ENCODE measurements at regions not wholly inside any gene's neighbourhood (a gene's known extent, or its start where the extent isn't known, plus 50 kb on each side); places are given as distances from the start of the nearest gene placed in this dataset.
"Not testable (repeated sequence)": the region's sequence is repeated elsewhere in the genome, so short reads cannot be mapped to it uniquely, and the experiment has no call there.

DNA sequence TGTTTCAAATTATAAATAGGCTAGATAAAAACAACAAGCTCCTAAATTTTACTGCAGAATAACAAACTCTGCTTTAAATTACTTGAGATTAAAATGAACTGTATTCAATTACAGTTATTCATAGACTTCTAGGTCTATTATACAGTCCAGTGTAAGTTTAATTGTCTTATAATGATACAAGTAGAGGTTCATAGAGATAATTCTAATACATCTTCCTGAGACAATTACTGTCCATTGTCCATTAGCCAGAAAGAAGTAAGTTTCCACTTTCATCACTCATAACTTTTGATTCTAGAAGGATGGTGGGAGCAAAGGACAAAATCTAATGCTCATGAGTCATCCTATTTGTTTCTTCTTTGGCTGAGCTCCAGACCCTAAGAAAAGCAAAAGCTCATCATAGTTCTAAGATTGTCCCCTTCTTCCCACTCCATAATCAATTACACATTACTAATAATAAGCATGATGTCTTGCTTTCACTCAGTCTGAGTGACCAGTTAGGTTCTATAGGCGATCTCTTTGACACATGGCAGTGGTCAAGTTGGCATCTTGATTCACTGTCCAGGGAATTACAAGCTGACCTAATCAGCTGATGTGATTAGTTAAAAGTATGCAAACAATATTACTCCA lies 502.5 kb upstream of the IZUMO3 start:
- Histone ChIP-seq H3K4me1 (ENCODE audit: control insufficient read depth, insufficient read depth, low read length) (no peaks in the 10 kb centered on the region), H3K27me3 (ENCODE audit: control insufficient read depth, insufficient read depth) (no peaks in the 10 kb centered on the region), H3K9me3 (ENCODE audit: control insufficient read depth, low read length) (no peaks in the 10 kb centered on the region), H3K4me3 (ENCODE audit: low read length) (no peak overlapping the region), H3K27ac (ENCODE audit: low read length) (no peak overlapping the region)
- DNase-seq (no peak), ATAC-seq (no peak)
- 70% methylated on average over 1 of the region's 1 CpG for WGBS
- intact Hi-C loops (cut with DNase I), result no loop called here

DNA sequence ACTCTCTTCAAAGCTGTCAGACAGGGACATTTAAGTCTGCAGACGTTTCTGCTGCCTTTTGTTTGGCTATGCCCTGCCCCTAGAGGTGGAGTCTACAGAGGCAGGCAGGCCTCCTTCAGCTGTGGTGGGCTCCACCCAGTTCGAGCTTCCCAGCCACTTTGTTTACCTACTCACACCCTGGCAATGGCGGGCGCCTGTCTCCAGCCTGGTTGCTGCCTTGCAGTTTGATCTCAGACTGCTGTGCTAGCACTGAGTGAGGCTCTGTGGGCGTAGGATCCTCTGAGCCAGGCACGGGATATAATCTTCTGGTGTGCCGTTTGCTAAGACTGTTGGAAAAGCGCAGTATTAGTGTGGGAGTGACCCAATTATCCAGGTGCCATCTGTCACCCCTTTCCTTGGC lies 499.8 kb upstream of the IZUMO3 start:
- H3K27ac ChIP-seq (ENCODE audit: low read length); H3K4me1 ChIP-seq (ENCODE audit: control insufficient read depth, insufficient read depth, low read length); ATAC-seq; H3K9me3 ChIP-seq (ENCODE audit: control insufficient read depth, low read length); intact Hi-C loops (cut with DNase I); H3K27me3 ChIP-seq (ENCODE audit: control insufficient read depth, insufficient read depth); H3K4me3 ChIP-seq (ENCODE audit: low read length): not testable (repeated sequence)
- peak in 2 of 3 donors; percentile 21 to 29 for DNase-seq
- WGBS, result 70% methylated on average over 8 of the region's 8 CpGs

DNA sequence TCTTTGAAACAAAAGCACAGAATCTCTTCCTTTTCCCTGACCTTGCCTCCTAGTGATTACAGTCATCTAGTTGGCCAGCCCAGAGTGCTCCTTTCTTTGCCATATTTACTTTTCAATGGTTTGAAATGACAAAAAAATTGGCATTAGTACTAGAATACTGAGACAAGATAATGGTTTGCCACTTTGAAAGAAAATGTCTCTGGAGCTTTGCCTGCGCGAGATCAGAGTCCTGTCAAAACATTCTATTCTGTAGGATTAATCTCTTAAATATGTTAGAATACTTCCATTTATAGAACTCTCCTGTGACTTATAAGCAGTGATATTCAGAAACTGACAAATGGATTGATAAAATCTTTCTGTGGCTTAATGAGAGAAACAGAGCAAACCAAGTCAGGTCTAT lies 484.0 kb upstream of the IZUMO3 start:
- intact Hi-C loops (cut with DNase I), result loop anchor here in 1 of 4 donors (10.0 kb wide), 1 partner anchor 65 kb away; no protein-coding TSS in a partner anchor
- WGBS, result 58% methylated on average over 2 of the region's 2 CpGs
- H3K9me3 ChIP-seq (ENCODE audit: control insufficient read depth, low read length), result no peaks in the 10 kb centered on the region
- no peak for ATAC-seq
- H3K4me3 ChIP-seq (ENCODE audit: low read length), result no peak overlapping the region
- no peak overlapping the region for H3K27ac ChIP-seq (ENCODE audit: low read length)
- H3K4me1 ChIP-seq (ENCODE audit: control insufficient read depth, insufficient read depth, low read length), result no peaks in the 10 kb centered on the region
- no peak for DNase-seq
- no peaks in the 10 kb centered on the region for H3K27me3 ChIP-seq (ENCODE audit: control insufficient read depth, insufficient read depth)

DNA sequence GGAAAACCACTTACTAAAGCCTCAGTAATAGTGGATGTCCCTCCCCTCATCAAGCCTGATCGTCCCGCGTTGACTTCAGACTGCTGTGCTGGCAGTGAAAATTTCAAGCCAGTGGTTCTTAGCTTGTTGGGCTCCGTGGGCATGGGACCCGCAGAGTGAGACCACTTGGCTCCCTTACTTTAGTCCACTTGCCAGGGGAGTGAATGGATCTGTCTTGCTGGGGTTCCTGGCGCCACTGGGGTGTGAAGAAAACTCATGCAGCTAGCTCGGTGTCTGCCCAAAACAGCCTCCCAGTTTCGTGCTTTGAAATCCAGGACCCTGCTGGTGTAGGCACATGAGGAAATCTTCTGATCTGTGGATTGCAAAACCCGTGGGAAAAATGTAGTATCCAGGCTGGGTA lies 480.0 kb upstream of the IZUMO3 start:
- no peaks in the 10 kb centered on the region for H3K4me1 ChIP-seq (ENCODE audit: control insufficient read depth, insufficient read depth, low read length)
- 80% methylated on average over 9 of the region's 9 CpGs for WGBS
- DNase-seq (peak in 1 of 3 donors; percentile 5), ATAC-seq (no peak)
- no peaks in the 10 kb centered on the region for H3K27me3 ChIP-seq (ENCODE audit: control insufficient read depth, insufficient read depth)
- no peak overlapping the region for H3K27ac ChIP-seq (ENCODE audit: low read length)
- intact Hi-C loops (cut with DNase I), result loop anchor here in 1 of 4 donors (10.0 kb wide), 1 partner anchor 61 kb away; no protein-coding TSS in a partner anchor
- H3K9me3 ChIP-seq (ENCODE audit: control insufficient read depth, low read length), result no peaks in the 10 kb centered on the region
- no peak overlapping the region for H3K4me3 ChIP-seq (ENCODE audit: low read length)

DNA sequence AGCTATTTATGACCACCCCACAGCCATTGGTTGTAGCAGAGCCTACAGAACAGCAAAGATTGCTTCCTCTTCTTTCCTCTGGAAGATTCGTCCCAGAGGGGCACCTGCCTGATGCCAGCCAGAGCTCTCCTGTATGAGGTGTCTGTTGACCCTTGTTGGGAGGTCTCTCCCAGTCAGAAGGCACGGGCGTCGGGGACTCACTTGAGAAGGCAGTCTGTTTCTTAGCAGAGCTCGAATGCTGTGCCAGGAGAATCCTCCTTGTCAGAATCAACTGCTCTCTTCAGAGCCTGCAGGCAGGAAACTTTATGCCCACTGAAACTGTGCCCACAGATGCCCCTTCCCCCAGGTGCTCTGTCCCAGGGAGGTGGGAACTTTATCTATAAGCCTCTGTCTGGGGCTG lies 479.5 kb upstream of the IZUMO3 start:
- ATAC-seq (no peak), DNase-seq (peak in 1 of 3 donors; percentile 26)
- Histone ChIP-seq H3K4me1 (ENCODE audit: control insufficient read depth, insufficient read depth, low read length) (no peaks in the 10 kb centered on the region), H3K27ac (ENCODE audit: low read length) (no peak overlapping the region), H3K9me3 (ENCODE audit: control insufficient read depth, low read length) (no peaks in the 10 kb centered on the region), H3K4me3 (ENCODE audit: low read length) (no peak overlapping the region), H3K27me3 (ENCODE audit: control insufficient read depth, insufficient read depth) (no peaks in the 10 kb centered on the region)
- intact Hi-C loops (cut with DNase I), result loop anchor here in 1 of 4 donors (10.0 kb wide), 1 partner anchor 60 kb away; no protein-coding TSS in a partner anchor
- WGBS, result 77% methylated on average over 5 of the region's 5 CpGs

DNA sequence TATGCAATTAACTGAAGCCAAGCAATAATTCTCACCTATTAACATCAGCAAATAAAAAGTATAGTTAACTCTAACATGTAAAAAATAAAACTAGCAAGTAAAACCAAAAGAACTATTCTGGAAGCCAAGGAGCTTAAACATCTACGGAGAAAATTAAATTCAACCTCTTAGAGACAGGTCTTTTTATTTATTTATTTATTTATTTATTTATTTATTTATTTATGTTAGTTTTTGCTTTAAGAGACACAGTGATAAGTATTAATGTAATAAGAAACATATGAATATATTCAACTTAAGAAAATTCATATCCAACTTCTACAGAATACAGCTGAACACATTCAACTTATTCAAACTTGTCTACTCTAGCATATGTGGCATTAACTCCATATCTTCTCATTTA lies 472.1 kb upstream of the IZUMO3 start:
- intact Hi-C loops (cut with DNase I), result no loop called here
- WGBS, result 40% methylated on average over 1 of the region's 1 CpG

DNA sequence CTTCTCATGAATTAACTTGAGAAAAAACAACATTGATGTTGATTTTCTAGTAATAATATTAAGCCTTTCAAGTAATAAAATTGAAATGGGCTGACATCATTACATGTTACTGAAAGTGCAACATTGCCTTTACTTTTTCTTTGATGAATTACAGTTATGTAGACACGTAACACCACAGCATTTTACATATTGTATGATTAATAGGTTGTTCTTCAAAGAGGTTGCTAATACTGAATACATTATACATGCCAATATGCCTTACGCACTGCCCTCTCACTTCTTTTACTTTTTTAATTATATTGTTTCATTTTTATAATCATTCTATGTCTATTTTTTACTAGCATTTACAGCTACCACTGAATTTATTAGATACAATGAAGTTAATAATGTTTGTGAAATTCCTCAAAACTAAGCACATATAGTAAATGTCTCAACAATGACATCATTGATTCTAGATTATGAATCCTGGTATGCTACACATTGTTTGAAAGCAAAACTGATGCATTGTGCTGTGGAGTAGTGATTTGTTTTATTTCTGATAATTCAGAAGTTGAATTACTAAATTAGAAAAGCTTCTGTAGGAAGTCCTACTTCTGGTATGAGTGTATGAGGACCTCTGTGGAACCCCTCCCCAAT lies 464.4 kb upstream of the IZUMO3 start:
- Histone ChIP-seq H3K4me1 (ENCODE audit: control insufficient read depth, insufficient read depth, low read length) (no peaks in the 10 kb centered on the region), H3K27me3 (ENCODE audit: control insufficient read depth, insufficient read depth) (no peaks in the 10 kb centered on the region), H3K27ac (ENCODE audit: low read length) (no peak overlapping the region), H3K4me3 (ENCODE audit: low read length) (no peak overlapping the region), H3K9me3 (ENCODE audit: control insufficient read depth, low read length) (no peaks in the 10 kb centered on the region)
- 70% methylated on average over 2 of the region's 2 CpGs for WGBS
- no peak for DNase-seq
- intact Hi-C loops (cut with DNase I), result no loop called here
- no peak for ATAC-seq

More for the DNA sequence above, 472.1 kb upstream of the IZUMO3 start:
- Histone ChIP-seq H3K27ac (ENCODE audit: low read length) (no peak overlapping the region), H3K4me3 (ENCODE audit: low read length) (no peak overlapping the region), H3K27me3 (ENCODE audit: control insufficient read depth, insufficient read depth) (no peaks in the 10 kb centered on the region), H3K9me3 (ENCODE audit: control insufficient read depth, low read length) (no peaks in the 10 kb centered on the region), H3K4me1 (ENCODE audit: control insufficient read depth, insufficient read depth, low read length) (no peaks in the 10 kb centered on the region)
- DNase-seq (no peak), ATAC-seq (no peak)

DNA sequence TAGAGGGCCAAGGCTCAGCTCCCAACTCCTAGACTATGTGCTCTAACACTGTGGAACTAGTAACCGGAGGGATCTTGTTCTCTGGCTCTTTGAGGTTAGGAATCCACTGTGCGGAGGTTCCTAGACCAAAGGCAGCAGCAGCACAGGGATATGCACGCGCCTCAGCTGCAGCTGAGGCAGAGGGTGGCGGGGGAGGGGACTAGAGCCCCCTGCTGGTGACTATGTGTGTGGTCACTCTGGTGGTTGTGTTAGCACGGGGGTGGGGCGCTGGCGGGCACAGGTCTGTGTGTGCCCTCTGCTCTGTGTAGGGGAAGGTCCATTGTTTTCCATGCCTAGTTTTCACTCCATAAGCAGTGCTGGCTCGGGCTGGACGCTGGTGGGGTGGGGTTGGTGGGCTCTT lies 458.0 kb upstream of the IZUMO3 start:
- Histone ChIP-seq H3K4me3 (ENCODE audit: low read length) (no peak overlapping the region), H3K4me1 (ENCODE audit: control insufficient read depth, insufficient read depth, low read length) (no peaks in the 10 kb centered on the region), H3K9me3 (ENCODE audit: control insufficient read depth, low read length) (no peaks in the 10 kb centered on the region), H3K27me3 (ENCODE audit: control insufficient read depth, insufficient read depth) (no peaks in the 10 kb centered on the region), H3K27ac (ENCODE audit: low read length) (no peak overlapping the region)
- peak in 1 of 3 donors; percentile 29 for DNase-seq
- intact Hi-C loops (cut with DNase I), result no loop called here
- ATAC-seq, result no peak
- 54% methylated on average over 10 of the region's 10 CpGs for WGBS

DNA sequence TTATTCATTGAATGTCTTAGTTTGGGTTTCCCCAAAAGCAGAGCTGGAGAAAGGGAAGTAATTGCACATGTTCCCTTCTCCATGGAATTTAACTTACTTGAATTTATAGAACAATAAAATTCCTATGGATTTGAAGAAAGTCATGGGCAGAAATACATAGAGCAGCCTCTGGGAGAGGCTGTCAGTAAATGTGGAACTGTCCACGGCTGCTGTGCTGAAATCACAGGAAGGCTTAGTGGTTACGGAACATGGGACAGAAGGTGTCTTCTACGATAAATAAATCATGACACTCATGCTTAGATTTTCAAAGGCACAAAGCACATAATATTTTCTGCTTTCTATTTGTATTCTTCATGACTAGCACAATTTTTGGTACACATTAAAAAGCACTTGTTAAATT lies 440.6 kb upstream of the IZUMO3 start:
- no peak overlapping the region for H3K4me3 ChIP-seq (ENCODE audit: low read length)
- H3K27ac ChIP-seq (ENCODE audit: low read length), result no peak overlapping the region
- no peaks in the 10 kb centered on the region for H3K4me1 ChIP-seq (ENCODE audit: control insufficient read depth, insufficient read depth, low read length)
- H3K27me3 ChIP-seq (ENCODE audit: control insufficient read depth, insufficient read depth), result no peaks in the 10 kb centered on the region
- WGBS, result 53% methylated on average over 3 of the region's 3 CpGs
- intact Hi-C loops (cut with DNase I), result no loop called here
- ATAC-seq (no peak), DNase-seq (no peak)
- no peaks in the 10 kb centered on the region for H3K9me3 ChIP-seq (ENCODE audit: control insufficient read depth, low read length)

DNA sequence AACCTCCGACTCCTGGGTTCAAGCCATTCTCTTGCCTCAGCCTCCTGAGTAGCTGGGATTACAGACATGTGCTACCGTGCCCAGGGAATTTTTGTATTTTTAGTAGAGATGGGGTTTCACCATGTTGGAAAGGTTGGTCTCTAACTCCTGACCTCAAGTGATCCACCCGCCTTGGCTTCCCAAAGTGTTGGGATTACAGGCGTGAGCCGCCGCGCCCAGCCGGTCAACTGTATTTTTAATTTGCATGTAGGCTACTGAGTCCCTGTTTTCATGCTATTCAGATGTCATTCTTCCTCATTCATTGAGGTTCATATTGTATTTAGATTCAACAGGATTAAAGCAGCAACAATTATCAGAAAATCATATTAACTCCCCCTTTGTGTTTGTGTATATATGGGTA lies 425.1 kb upstream of the IZUMO3 start:
- H3K9me3 ChIP-seq (ENCODE audit: control insufficient read depth, low read length); H3K4me1 ChIP-seq (ENCODE audit: control insufficient read depth, insufficient read depth, low read length); ATAC-seq; H3K27me3 ChIP-seq (ENCODE audit: control insufficient read depth, insufficient read depth); DNase-seq; H3K27ac ChIP-seq (ENCODE audit: low read length); intact Hi-C loops (cut with DNase I); H3K4me3 ChIP-seq (ENCODE audit: low read length): not testable (repeated sequence)
- WGBS, result 91% methylated on average over 8 of the region's 8 CpGs

DNA sequence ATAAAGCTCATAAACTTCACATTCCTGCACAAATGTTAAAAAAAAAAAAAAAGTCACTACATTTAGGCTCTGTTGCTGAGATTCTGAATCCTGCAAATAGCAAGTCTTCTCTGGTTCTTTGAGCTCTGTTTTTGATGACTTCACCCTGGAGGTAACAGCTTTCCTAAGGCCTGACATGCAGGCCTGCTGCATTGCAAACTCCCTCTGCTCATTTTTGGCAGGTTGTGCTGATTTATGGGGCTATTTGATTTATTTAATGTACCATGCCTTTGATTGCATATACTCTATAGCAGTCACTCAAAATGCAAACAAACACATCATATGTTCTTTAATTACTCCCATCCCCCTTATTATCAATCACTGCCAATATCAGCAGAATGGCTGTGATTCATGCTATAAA lies 416.1 kb upstream of the IZUMO3 start:
- Histone ChIP-seq H3K27ac (ENCODE audit: low read length) (no peak overlapping the region), H3K4me1 (ENCODE audit: control insufficient read depth, insufficient read depth, low read length) (no peaks in the 10 kb centered on the region), H3K9me3 (ENCODE audit: control insufficient read depth, low read length) (no peaks in the 10 kb centered on the region), H3K27me3 (ENCODE audit: control insufficient read depth, insufficient read depth) (no peaks in the 10 kb centered on the region), H3K4me3 (ENCODE audit: low read length) (no peak overlapping the region)
- ATAC-seq, result no peak
- DNase-seq, result no peak
- intact Hi-C loops (cut with DNase I), result loop anchor here in 1 of 4 donors (10.0 kb wide), 1 partner anchor 63 kb away; no protein-coding TSS in a partner anchor

Measured in right cardiac atrium (tissue), 5 donors.